Parathyroid adenoma (tissue), 2 donors: ENCODE measurements at regions not wholly inside any gene's neighbourhood (a gene's known extent, or its start where the extent isn't known, plus 50 kb on each side); places are given as distances from the start of the nearest gene placed in this dataset.

ENCODE experiments used
- H2AFZ ChIP-seq: fragments of 300-600 bp; sonication (generic); one replicate; pipeline ENCODE4 v1.7.0; 2017; ENCODE audit warnings: antibody characterized with exemption, mild to moderate bottlenecking
- H3K27ac ChIP-seq: fragments of 300-600 bp; sonication (generic); one replicate; pipeline ENCODE4 v1.7.0; 2017
- H3K27me3 ChIP-seq: fragments of 300-600 bp; sonication (generic); one replicate; pipeline ENCODE4 v1.7.0; 2017; ENCODE audit warnings: low read length; ENCODE audit not compliant: control insufficient read depth, insufficient read depth
- H3K36me3 ChIP-seq: fragments of 300-600 bp; sonication (generic); one replicate; pipeline ENCODE4 v1.7.0; 2017; ENCODE audit warnings: low read length; ENCODE audit not compliant: control insufficient read depth, insufficient read depth
- H3K4me1 ChIP-seq: fragments of 300-600 bp; sonication (generic); one replicate; pipeline ENCODE4 v1.7.0; 2017; ENCODE audit warnings: control low read depth
- H3K4me2 ChIP-seq: fragments of 300-600 bp; sonication (generic); one replicate; pipeline ENCODE4 v1.7.0; 2017; ENCODE audit warnings: low read length
- H3K4me3 ChIP-seq: fragments of 300-600 bp; sonication (generic); one replicate; pipeline ENCODE4 v1.7.0; 2017; ENCODE audit warnings: low read depth, low read length
- H3K79me2 ChIP-seq: fragments of 300-600 bp; sonication (generic); one replicate; pipeline ENCODE4 v1.7.0; 2017; ENCODE audit warnings: control low read depth
- H3K9ac ChIP-seq: fragments of 300-600 bp; sonication (generic); one replicate; pipeline ENCODE4 v1.7.0; 2017; ENCODE audit warnings: mild to moderate bottlenecking
- H3K9me3 ChIP-seq: fragments of 300-600 bp; sonication (generic); one replicate; pipeline ENCODE4 v1.7.0; 2017; ENCODE audit warnings: low read length; ENCODE audit not compliant: control insufficient read depth
- TF ChIP-seq, protein P1 (sequence below): fragments of 300-600 bp; sonication (generic); IDR thresholded peaks from one replicate; pipeline ENCODE4 v1.7.0; 2017; ENCODE audit warnings: antibody characterized with exemption, mild to moderate bottlenecking
- donor health status: primary hyperparathyroidism.

GRCh38 chr17:53148058-53148457 is 674.7 kb upstream of the KIF2B start:
- H3K27me3 ChIP-seq, result no peaks in the 10 kb centered on the region
- TF ChIP-seq, protein P1, sequence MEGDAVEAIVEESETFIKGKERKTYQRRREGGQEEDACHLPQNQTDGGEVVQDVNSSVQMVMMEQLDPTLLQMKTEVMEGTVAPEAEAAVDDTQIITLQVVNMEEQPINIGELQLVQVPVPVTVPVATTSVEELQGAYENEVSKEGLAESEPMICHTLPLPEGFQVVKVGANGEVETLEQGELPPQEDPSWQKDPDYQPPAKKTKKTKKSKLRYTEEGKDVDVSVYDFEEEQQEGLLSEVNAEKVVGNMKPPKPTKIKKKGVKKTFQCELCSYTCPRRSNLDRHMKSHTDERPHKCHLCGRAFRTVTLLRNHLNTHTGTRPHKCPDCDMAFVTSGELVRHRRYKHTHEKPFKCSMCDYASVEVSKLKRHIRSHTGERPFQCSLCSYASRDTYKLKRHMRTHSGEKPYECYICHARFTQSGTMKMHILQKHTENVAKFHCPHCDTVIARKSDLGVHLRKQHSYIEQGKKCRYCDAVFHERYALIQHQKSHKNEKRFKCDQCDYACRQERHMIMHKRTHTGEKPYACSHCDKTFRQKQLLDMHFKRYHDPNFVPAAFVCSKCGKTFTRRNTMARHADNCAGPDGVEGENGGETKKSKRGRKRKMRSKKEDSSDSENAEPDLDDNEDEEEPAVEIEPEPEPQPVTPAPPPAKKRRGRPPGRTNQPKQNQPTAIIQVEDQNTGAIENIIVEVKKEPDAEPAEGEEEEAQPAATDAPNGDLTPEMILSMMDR, result no peak
- no peaks in the 10 kb centered on the region for H3K79me2 ChIP-seq
- no peaks in the 10 kb centered on the region for H3K36me3 ChIP-seq
- no peaks in the 10 kb centered on the region for H3K4me1 ChIP-seq
- no peaks in the 10 kb centered on the region for H3K9me3 ChIP-seq
- H3K4me3 ChIP-seq, result no peak overlapping the region
- H3K4me2 ChIP-seq, result no peak overlapping the region
- no peak overlapping the region for H3K9ac ChIP-seq
- H3K27ac ChIP-seq, result no peak overlapping the region
- H2AFZ ChIP-seq, result no peak overlapping the region

- no peak overlapping the region for H2AFZ ChIP-seq
- TF ChIP-seq, protein P1, result no peak
- H3K9me3 ChIP-seq, result no peaks in the 10 kb centered on the region
- H3K79me2 ChIP-seq, result no peaks in the 10 kb centered on the region
- H3K27ac ChIP-seq, result no peak overlapping the region
- H3K4me1 ChIP-seq, result no peaks in the 10 kb centered on the region
- H3K36me3 ChIP-seq, result no peaks in the 10 kb centered on the region
- H3K27me3 ChIP-seq, result no peaks in the 10 kb centered on the region
- H3K4me2 ChIP-seq, result no peak overlapping the region
- no peak overlapping the region for H3K9ac ChIP-seq
- no peak overlapping the region for H3K4me3 ChIP-seq
Observed at GRCh38 chr17:53142890-53143289, 679.8 kb upstream of the KIF2B start.

- no peaks in the 10 kb centered on the region for H3K4me1 ChIP-seq
- H3K4me3 ChIP-seq, result no peak overlapping the region
- no peak overlapping the region for H2AFZ ChIP-seq
- no peak overlapping the region for H3K4me2 ChIP-seq
- H3K79me2 ChIP-seq, result no peaks in the 10 kb centered on the region
- H3K9me3 ChIP-seq, result no peaks in the 10 kb centered on the region
- H3K36me3 ChIP-seq, result no peaks in the 10 kb centered on the region
- no peak overlapping the region for H3K27ac ChIP-seq
- TF ChIP-seq, protein P1, result no peak
- no peaks in the 10 kb centered on the region for H3K27me3 ChIP-seq
- H3K9ac ChIP-seq, result no peak overlapping the region
Observed at GRCh38 chr17:53141731-53142130, 681.0 kb upstream of the KIF2B start.

GRCh38 chr17:53141280-53141679 is 681.4 kb upstream of the KIF2B start:
- Histone ChIP-seq H3K36me3 (no peaks in the 10 kb centered on the region), H3K27me3 (no peaks in the 10 kb centered on the region), H3K4me2 (no peak overlapping the region), H3K27ac (no peak overlapping the region), H3K9ac (no peak overlapping the region), H3K9me3 (no peaks in the 10 kb centered on the region), H3K4me1 (no peaks in the 10 kb centered on the region), H3K4me3 (no peak overlapping the region), H3K79me2 (no peaks in the 10 kb centered on the region), H2AFZ (no peak overlapping the region)
- TF ChIP-seq, protein P1, result no peak

DNA sequence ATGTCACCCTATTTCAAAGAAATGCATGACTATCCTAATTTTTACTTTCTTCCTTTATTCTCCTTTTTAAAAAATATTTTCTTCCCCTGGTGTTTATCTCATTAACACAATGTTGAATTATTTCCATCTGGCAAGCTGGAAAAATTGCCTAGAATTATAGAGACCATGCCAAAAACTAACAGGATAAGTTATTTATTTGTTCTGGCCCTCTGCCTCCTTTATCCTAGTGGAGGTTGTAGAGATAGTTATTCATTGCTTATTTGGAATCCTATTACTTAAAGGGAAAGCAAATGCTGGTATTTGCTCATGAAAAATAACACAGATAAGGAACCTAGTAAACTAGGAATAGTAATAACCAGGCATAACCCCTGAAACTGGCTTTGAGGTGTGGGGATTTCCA is 684.9 kb upstream of the KIF2B start:
- no peak overlapping the region for H3K27ac ChIP-seq
- TF ChIP-seq, protein P1, result no peak
- no peak overlapping the region for H3K9ac ChIP-seq

More for the DNA sequence above, 684.9 kb upstream of the KIF2B start:
- Histone ChIP-seq H3K4me2 (no peak overlapping the region), H3K9me3 (no peaks in the 10 kb centered on the region), H2AFZ (no peak overlapping the region), H3K4me1 (no peaks in the 10 kb centered on the region), H3K4me3 (no peak overlapping the region), H3K36me3 (no peaks in the 10 kb centered on the region), H3K79me2 (no peaks in the 10 kb centered on the region), H3K27me3 (no peaks in the 10 kb centered on the region)
